ENCODE measurements at regions not wholly inside any gene's neighbourhood (a gene's known extent, or its start where the extent isn't known, plus 50 kb on each side); places are given as distances from the start of the nearest gene placed in this dataset.

GRCh38 chr13:106797081-106797640 is 229.2 kb upstream of the ARGLU1 start:
- intact Hi-C loops (cut with micrococcal nuclease) (no loop called here), in situ Hi-C loops (cut with MboI) (no loop called here)
- FAIRE-seq (no peak), DNase-seq (ENCODE audit: extremely low read depth in 1 of 4, low spot score in 3 of 4) (no peak), ATAC-seq (no peak)
- 0% methylated on average over 8 of the region's 9 CpGs for WGBS (ENCODE audit: insufficient coverage, low coverage, missing lambda C conversion rate)
- ChIA-PET POLR2A (no interaction called here), CTCF (ENCODE audit: low intra/inter-chr PET ratio) (no interaction called here)
- Histone ChIP-seq H3K36me3 (ENCODE audit: control insufficient read depth, insufficient read depth, low read length) (no peaks in the 10 kb centered on the region), H3K27me3 (ENCODE audit: control insufficient read depth in 2 of 2, insufficient read depth in 2 of 2, low read length in 2 of 2) (no peaks in the 10 kb centered on the region), H3K4me1 (replicated peaks in 1 of 2; ENCODE audit: control insufficient read depth in 2 of 2, insufficient read depth in 2 of 2, low read length in 2 of 2) (no peaks in the 10 kb centered on the region), H3K27ac (ENCODE audit: extremely low read depth, low read depth, low read length) (no peak overlapping the region), H3K4me2 (ENCODE audit: insufficient read depth, low read length) (no peak overlapping the region), H4K20me1 (replicated peaks; ENCODE audit: control insufficient read depth, insufficient read depth, low read length) (no peaks in the 10 kb centered on the region), H3K4me3 (no peak overlapping the region), H3K9ac (ENCODE audit: insufficient read depth in 1 of 2, low read depth in 2 of 2, low read length in 2 of 2) (no peak overlapping the region), H3K9me3 (replicated peaks; ENCODE audit: control insufficient read depth, insufficient read depth, low read depth, low read length) (no peaks in the 10 kb centered on the region), H3K9me1 (ENCODE audit: control insufficient read depth, insufficient read depth, low read length) (no peaks in the 10 kb centered on the region), H2AFZ (ENCODE audit: low read depth, low read length) (no peak overlapping the region), H3K79me2 (ENCODE audit: control insufficient read depth, insufficient read depth, low read length) (no peaks in the 10 kb centered on the region)
- no peak for TF ChIP-seq ZNF23 (CRISPR knock-in tag; IDR thresholded peaks at IDR 0.05)
- BruUV-seq (replicated peaks): no TSS peak

DNA sequence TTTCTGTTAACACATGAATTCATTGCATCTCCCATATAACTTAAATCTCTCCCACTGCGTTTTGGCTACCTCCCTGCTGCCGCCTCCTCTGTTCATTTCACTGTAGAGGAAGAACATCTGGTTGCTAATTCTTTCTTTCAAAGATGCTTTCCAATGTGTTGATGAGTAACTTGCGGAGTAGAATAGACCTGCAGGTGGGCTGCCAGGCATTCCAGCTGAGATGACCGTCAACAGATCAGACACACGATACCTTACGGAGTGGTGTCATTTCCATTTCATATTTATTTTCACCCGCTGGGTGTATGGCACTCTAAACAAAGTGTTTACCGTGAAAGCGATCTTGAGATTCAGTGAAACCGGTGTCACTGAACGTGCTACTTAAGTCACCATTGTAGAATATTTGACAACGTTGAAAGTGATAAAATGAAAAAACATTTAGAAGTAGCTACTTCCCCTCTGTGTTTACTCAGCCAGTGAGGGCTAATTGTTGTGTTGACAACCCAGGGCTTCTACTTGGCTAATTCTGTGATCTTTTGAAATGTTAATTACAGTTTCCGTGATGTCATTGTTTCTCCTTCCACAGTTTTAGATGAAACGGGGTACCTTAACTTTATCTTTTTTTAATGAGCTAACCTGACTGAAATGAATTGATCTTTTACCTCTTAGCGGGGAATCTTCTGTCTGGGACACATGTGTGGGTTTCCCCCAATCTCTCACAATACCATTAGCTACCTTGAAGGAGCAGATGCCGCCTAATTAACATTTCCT is 228.5 kb upstream of the ARGLU1 start:
- no peak overlapping the region for H3K9ac ChIP-seq (ENCODE audit: insufficient read depth in 1 of 2, low read depth in 2 of 2, low read length in 2 of 2)
- DNase-seq (ENCODE audit: extremely low read depth in 1 of 4, low spot score in 3 of 4) (no peak), ATAC-seq (no peak), FAIRE-seq (no peak)
- POLR2A ChIA-PET: no interaction called here
- no peak overlapping the region for H3K4me3 ChIP-seq
- no peaks in the 10 kb centered on the region for H3K4me1 ChIP-seq (replicated peaks in 1 of 2; ENCODE audit: control insufficient read depth in 2 of 2, insufficient read depth in 2 of 2, low read length in 2 of 2)
- WGBS (ENCODE audit: insufficient coverage, low coverage, missing lambda C conversion rate): 3% methylated on average over 12 of the region's 16 CpGs
- H3K36me3 ChIP-seq (ENCODE audit: control insufficient read depth, insufficient read depth, low read length): no peaks in the 10 kb centered on the region
- no peak overlapping the region for H2AFZ ChIP-seq (ENCODE audit: low read depth, low read length)
- H3K27me3 ChIP-seq (ENCODE audit: control insufficient read depth in 2 of 2, insufficient read depth in 2 of 2, low read length in 2 of 2): no peaks in the 10 kb centered on the region
- H3K4me2 ChIP-seq (ENCODE audit: insufficient read depth, low read length): no peak overlapping the region
- H3K9me1 ChIP-seq (ENCODE audit: control insufficient read depth, insufficient read depth, low read length): no peaks in the 10 kb centered on the region
- CTCF ChIA-PET (ENCODE audit: low intra/inter-chr PET ratio): no interaction called here
- intact Hi-C loops (cut with micrococcal nuclease): no loop called here
- BruUV-seq (replicated peaks): no TSS peak
- no peak overlapping the region for H3K27ac ChIP-seq (ENCODE audit: extremely low read depth, low read depth, low read length)
- H3K79me2 ChIP-seq (ENCODE audit: control insufficient read depth, insufficient read depth, low read length): no peaks in the 10 kb centered on the region
- no peaks in the 10 kb centered on the region for H4K20me1 ChIP-seq (replicated peaks; ENCODE audit: control insufficient read depth, insufficient read depth, low read length)
- no peaks in the 10 kb centered on the region for H3K9me3 ChIP-seq (replicated peaks; ENCODE audit: control insufficient read depth, insufficient read depth, low read depth, low read length)
- in situ Hi-C loops (cut with MboI): no loop called here
- TF ChIP-seq ZBTB12 (CRISPR knock-in tag; IDR thresholded peaks at IDR 0.05) (no peak), KLF6 (CRISPR knock-in tag; IDR thresholded peaks at IDR 0.05; ENCODE audit: borderline replicate concordance) (no peak), EWSR1 (IDR thresholded peaks at IDR 0.05; ENCODE audit: borderline replicate concordance, low read depth, partially characterized antibody) (no peak), FOXA3 (CRISPR knock-in tag; conservative IDR thresholded peaks at IDR 0.05 in 1 of 2, IDR thresholded peaks at IDR 0.05 in 1 of 2) (no peak), L3MBTL2 (IDR thresholded peaks at IDR 0.05) (no peak)
- TF ChIP-seq, protein P1, sequence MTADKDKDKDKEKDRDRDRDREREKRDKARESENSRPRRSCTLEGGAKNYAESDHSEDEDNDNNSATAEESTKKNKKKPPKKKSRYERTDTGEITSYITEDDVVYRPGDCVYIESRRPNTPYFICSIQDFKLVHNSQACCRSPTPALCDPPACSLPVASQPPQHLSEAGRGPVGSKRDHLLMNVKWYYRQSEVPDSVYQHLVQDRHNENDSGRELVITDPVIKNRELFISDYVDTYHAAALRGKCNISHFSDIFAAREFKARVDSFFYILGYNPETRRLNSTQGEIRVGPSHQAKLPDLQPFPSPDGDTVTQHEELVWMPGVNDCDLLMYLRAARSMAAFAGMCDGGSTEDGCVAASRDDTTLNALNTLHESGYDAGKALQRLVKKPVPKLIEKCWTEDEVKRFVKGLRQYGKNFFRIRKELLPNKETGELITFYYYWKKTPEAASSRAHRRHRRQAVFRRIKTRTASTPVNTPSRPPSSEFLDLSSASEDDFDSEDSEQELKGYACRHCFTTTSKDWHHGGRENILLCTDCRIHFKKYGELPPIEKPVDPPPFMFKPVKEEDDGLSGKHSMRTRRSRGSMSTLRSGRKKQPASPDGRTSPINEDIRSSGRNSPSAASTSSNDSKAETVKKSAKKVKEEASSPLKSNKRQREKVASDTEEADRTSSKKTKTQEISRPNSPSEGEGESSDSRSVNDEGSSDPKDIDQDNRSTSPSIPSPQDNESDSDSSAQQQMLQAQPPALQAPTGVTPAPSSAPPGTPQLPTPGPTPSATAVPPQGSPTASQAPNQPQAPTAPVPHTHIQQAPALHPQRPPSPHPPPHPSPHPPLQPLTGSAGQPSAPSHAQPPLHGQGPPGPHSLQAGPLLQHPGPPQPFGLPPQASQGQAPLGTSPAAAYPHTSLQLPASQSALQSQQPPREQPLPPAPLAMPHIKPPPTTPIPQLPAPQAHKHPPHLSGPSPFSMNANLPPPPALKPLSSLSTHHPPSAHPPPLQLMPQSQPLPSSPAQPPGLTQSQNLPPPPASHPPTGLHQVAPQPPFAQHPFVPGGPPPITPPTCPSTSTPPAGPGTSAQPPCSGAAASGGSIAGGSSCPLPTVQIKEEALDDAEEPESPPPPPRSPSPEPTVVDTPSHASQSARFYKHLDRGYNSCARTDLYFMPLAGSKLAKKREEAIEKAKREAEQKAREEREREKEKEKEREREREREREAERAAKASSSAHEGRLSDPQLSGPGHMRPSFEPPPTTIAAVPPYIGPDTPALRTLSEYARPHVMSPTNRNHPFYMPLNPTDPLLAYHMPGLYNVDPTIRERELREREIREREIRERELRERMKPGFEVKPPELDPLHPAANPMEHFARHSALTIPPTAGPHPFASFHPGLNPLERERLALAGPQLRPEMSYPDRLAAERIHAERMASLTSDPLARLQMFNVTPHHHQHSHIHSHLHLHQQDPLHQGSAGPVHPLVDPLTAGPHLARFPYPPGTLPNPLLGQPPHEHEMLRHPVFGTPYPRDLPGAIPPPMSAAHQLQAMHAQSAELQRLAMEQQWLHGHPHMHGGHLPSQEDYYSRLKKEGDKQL (CRISPR knock-in tag; IDR thresholded peaks at IDR 0.05; ENCODE audit: borderline replicate concordance): no peak

All from K562 (cell line).